ENCODE measurements at regions not wholly inside any gene's neighbourhood (a gene's known extent, or its start where the extent isn't known, plus 50 kb on each side); places are given as distances from the start of the nearest gene placed in this dataset.

- Histone ChIP-seq H3K18ac (ENCODE audit: low read length) (no peak overlapping the region), H4K91ac (ENCODE audit: low read depth, low read length) (no peak overlapping the region), H3K4me3 (ENCODE audit: low read depth, low read length) (no peak overlapping the region), H4K8ac (ENCODE audit: low read depth, low read length) (no peak overlapping the region), H3K23ac (ENCODE audit: low read length) (no peak overlapping the region), H2AK5ac (ENCODE audit: low read length) (no peak overlapping the region), H3K36me3 (ENCODE audit: control insufficient read depth in 1 of 2, insufficient read depth in 2 of 2, low read length in 2 of 2) (no peaks in the 10 kb centered on the region), H3K4ac (ENCODE audit: low read depth, low read length) (no peak overlapping the region), H3K4me2 (ENCODE audit: low read length) (no peak overlapping the region), H3K9me3 (ENCODE audit: insufficient read depth, low read depth, low read length) (no peaks in the 10 kb centered on the region), H3K4me1 (ENCODE audit: control insufficient read depth in 1 of 2, insufficient read depth in 2 of 2, low read length in 2 of 2) (no peaks in the 10 kb centered on the region), H2BK120ac (ENCODE audit: insufficient read depth, low read length, poor library complexity) (no peak overlapping the region), H3K79me2 (ENCODE audit: control insufficient read depth, insufficient read depth, low read length, poor library complexity) (no peaks in the 10 kb centered on the region), H3K27me3 (ENCODE audit: insufficient read depth, low read length) (no peaks in the 10 kb centered on the region), H3K9ac (ENCODE audit: low read length) (no peak overlapping the region), H3K14ac (ENCODE audit: low read length) (no peak overlapping the region), H3K27ac (ENCODE audit: low read depth, low read length) (no peak overlapping the region), H4K12ac (ENCODE audit: low read depth, low read length) (no peak overlapping the region), H2BK12ac (ENCODE audit: low read length) (no peak overlapping the region), H2BK5ac (ENCODE audit: low read depth, low read length, poor library complexity) (no peak overlapping the region), H3K79me1 (ENCODE audit: low read length) (no peaks in the 10 kb centered on the region), H2AFZ (ENCODE audit: insufficient read depth, low read length, poor library complexity) (no peak overlapping the region)
- no CpG with 5 or more reads among the region's 2 CpGs for WGBS (ENCODE audit: extremely low coverage, insufficient coverage, insufficient read length)
- DNase-seq: no peak
Measured at GRCh38 chr1:214199585-214199984, 81.4 kb upstream of the SMYD2 start.

- peaks cover 0 to 4% of the 10 kb centered on the region in 2 experiments for H3K4me1 ChIP-seq (ENCODE audit: control insufficient read depth in 1 of 2, insufficient read depth in 2 of 2, low read length in 2 of 2)
Measured at GRCh38 chr1:214202992-214203391, 78.0 kb upstream of the SMYD2 start.

GRCh38 chr1:214205053-214205452 is 75.9 kb upstream of the SMYD2 start:
- Histone ChIP-seq H4K91ac (ENCODE audit: low read depth, low read length) (no peak overlapping the region), H2BK120ac (ENCODE audit: insufficient read depth, low read length, poor library complexity) (no peak overlapping the region), H3K79me1 (ENCODE audit: low read length) (peaks cover 8% of the 10 kb centered on the region), H3K4ac (ENCODE audit: low read depth, low read length) (no peak overlapping the region), H3K14ac (ENCODE audit: low read length) (no peak overlapping the region), H3K4me2 (ENCODE audit: low read length) (no peak overlapping the region), H3K18ac (ENCODE audit: low read length) (no peak overlapping the region), H3K4me1 (ENCODE audit: control insufficient read depth in 1 of 2, insufficient read depth in 2 of 2, low read length in 2 of 2) (peaks cover 9 to 15% of the 10 kb centered on the region in 2 experiments), H3K36me3 (ENCODE audit: control insufficient read depth in 1 of 2, insufficient read depth in 2 of 2, low read length in 2 of 2) (no peaks in the 10 kb centered on the region), H2BK12ac (ENCODE audit: low read length) (no peak overlapping the region), H2AFZ (ENCODE audit: insufficient read depth, low read length, poor library complexity) (no peak overlapping the region), H3K9me3 (ENCODE audit: insufficient read depth, low read depth, low read length) (no peaks in the 10 kb centered on the region), H3K4me3 (ENCODE audit: low read depth, low read length) (no peak overlapping the region), H2BK5ac (ENCODE audit: low read depth, low read length, poor library complexity) (no peak overlapping the region), H4K8ac (ENCODE audit: low read depth, low read length) (no peak overlapping the region), H2AK5ac (ENCODE audit: low read length) (no peak overlapping the region), H3K79me2 (ENCODE audit: control insufficient read depth, insufficient read depth, low read length, poor library complexity) (no peaks in the 10 kb centered on the region), H3K27ac (ENCODE audit: low read depth, low read length) (no peak overlapping the region), H3K27me3 (ENCODE audit: insufficient read depth, low read length) (no peaks in the 10 kb centered on the region), H3K9ac (ENCODE audit: low read length) (no peak overlapping the region), H3K23ac (ENCODE audit: low read length) (no peak overlapping the region), H4K12ac (ENCODE audit: low read depth, low read length) (no peak overlapping the region)
- no CpG with 5 or more reads among the region's 8 CpGs for WGBS (ENCODE audit: extremely low coverage, insufficient coverage, insufficient read length)
- DNase-seq: no peak

More at GRCh38 chr1:214202992-214203391, 78.0 kb upstream of the SMYD2 start:
- no peak overlapping the region for H3K14ac ChIP-seq (ENCODE audit: low read length)
- no peaks in the 10 kb centered on the region for H3K36me3 ChIP-seq (ENCODE audit: control insufficient read depth in 1 of 2, insufficient read depth in 2 of 2, low read length in 2 of 2)
- no peak overlapping the region for H3K18ac ChIP-seq (ENCODE audit: low read length)
- H3K4me3 ChIP-seq (ENCODE audit: low read depth, low read length): no peak overlapping the region
- no peak overlapping the region for H2BK5ac ChIP-seq (ENCODE audit: low read depth, low read length, poor library complexity)
- no peak overlapping the region for H2AFZ ChIP-seq (ENCODE audit: insufficient read depth, low read length, poor library complexity)
- WGBS (ENCODE audit: extremely low coverage, insufficient coverage, insufficient read length): no CpG with 5 or more reads among the region's 3 CpGs
- no peaks in the 10 kb centered on the region for H3K27me3 ChIP-seq (ENCODE audit: insufficient read depth, low read length)
- H3K4ac ChIP-seq (ENCODE audit: low read depth, low read length): no peak overlapping the region
- no peak overlapping the region for H2BK120ac ChIP-seq (ENCODE audit: insufficient read depth, low read length, poor library complexity)
- no peak overlapping the region for H4K12ac ChIP-seq (ENCODE audit: low read depth, low read length)
- H3K27ac ChIP-seq (ENCODE audit: low read depth, low read length): no peak overlapping the region
- DNase-seq: no peak
- no peak overlapping the region for H2AK5ac ChIP-seq (ENCODE audit: low read length)
- no peak overlapping the region for H4K8ac ChIP-seq (ENCODE audit: low read depth, low read length)
- no peak overlapping the region for H2BK12ac ChIP-seq (ENCODE audit: low read length)
- H3K9me3 ChIP-seq (ENCODE audit: insufficient read depth, low read depth, low read length): no peaks in the 10 kb centered on the region
- no peak overlapping the region for H3K23ac ChIP-seq (ENCODE audit: low read length)
- H3K4me2 ChIP-seq (ENCODE audit: low read length): no peak overlapping the region
- no peaks in the 10 kb centered on the region for H3K79me1 ChIP-seq (ENCODE audit: low read length)
- no peaks in the 10 kb centered on the region for H3K79me2 ChIP-seq (ENCODE audit: control insufficient read depth, insufficient read depth, low read length, poor library complexity)
- H3K9ac ChIP-seq (ENCODE audit: low read length): no peak overlapping the region
- H4K91ac ChIP-seq (ENCODE audit: low read depth, low read length): no peak overlapping the region

- no peaks in the 10 kb centered on the region for H3K79me2 ChIP-seq (ENCODE audit: control insufficient read depth, insufficient read depth, low read length, poor library complexity)
- H3K27ac ChIP-seq (ENCODE audit: low read depth, low read length): no peak overlapping the region
- H3K23ac ChIP-seq (ENCODE audit: low read length): no peak overlapping the region
- peak overlapping the region; percentile 89 for H2BK12ac ChIP-seq (ENCODE audit: low read length)
- peak overlapping the region; percentile 74 for H4K91ac ChIP-seq (ENCODE audit: low read depth, low read length)
- H3K79me1 ChIP-seq (ENCODE audit: low read length): peaks cover 15% of the 10 kb centered on the region
- no peak overlapping the region for H3K9ac ChIP-seq (ENCODE audit: low read length)
- H3K18ac ChIP-seq (ENCODE audit: low read length): peak overlapping the region; percentile 55
- H3K4me2 ChIP-seq (ENCODE audit: low read length): no peak overlapping the region
- H3K36me3 ChIP-seq (ENCODE audit: control insufficient read depth in 1 of 2, insufficient read depth in 2 of 2, low read length in 2 of 2): no peaks in the 10 kb centered on the region
- H2BK120ac ChIP-seq (ENCODE audit: insufficient read depth, low read length, poor library complexity): peak overlapping the region; percentile 75
- H3K4ac ChIP-seq (ENCODE audit: low read depth, low read length): no peak overlapping the region
- no peak for DNase-seq
- no CpG with 5 or more reads among the region's 14 CpGs for WGBS (ENCODE audit: extremely low coverage, insufficient coverage, insufficient read length)
- peak overlapping the region; percentile 4 for H2AFZ ChIP-seq (ENCODE audit: insufficient read depth, low read length, poor library complexity)
- peak overlapping the region; percentile 47 for H4K8ac ChIP-seq (ENCODE audit: low read depth, low read length)
- no peak overlapping the region for H2BK5ac ChIP-seq (ENCODE audit: low read depth, low read length, poor library complexity)
- no peak overlapping the region for H3K4me3 ChIP-seq (ENCODE audit: low read depth, low read length)
- no peaks in the 10 kb centered on the region for H3K9me3 ChIP-seq (ENCODE audit: insufficient read depth, low read depth, low read length)
- no peak overlapping the region for H2AK5ac ChIP-seq (ENCODE audit: low read length)
- H3K27me3 ChIP-seq (ENCODE audit: insufficient read depth, low read length): no peaks in the 10 kb centered on the region
- H3K14ac ChIP-seq (ENCODE audit: low read length): peak overlapping the region; percentile 30
- no peak overlapping the region for H4K12ac ChIP-seq (ENCODE audit: low read depth, low read length)
- H3K4me1 ChIP-seq (ENCODE audit: control insufficient read depth in 1 of 2, insufficient read depth in 2 of 2, low read length in 2 of 2): peaks cover 12 to 20% of the 10 kb centered on the region in 2 experiments
Measured at GRCh38 chr1:214208460-214208859, 72.5 kb upstream of the SMYD2 start.

All from trophoblast cell (in vitro differentiated cells and primary cell).